Embryonic facial prominence (tissue), 1 donor: ENCODE measurements at regions not wholly inside any gene's neighbourhood (a gene's known extent, or its start where the extent isn't known, plus 50 kb on each side); places are given as distances from the start of the nearest gene placed in this dataset.

ENCODE experiments used
- DNase-seq: peaks from one replicate; pipeline ENCODE4 v3.0.0-alpha.2; 2016; ENCODE audit errors: extremely low spot score

GRCh38 chr3:7793786-7794185 lies 707.8 kb upstream of the LMCD1 start:
- no peak for DNase-seq

GRCh38 chr3:7798276-7798675 lies 703.3 kb upstream of the LMCD1 start:
- DNase-seq = no peak

GRCh38 chr3:7800006-7800780 lies 701.4 kb upstream of the LMCD1 start:
- no peak for DNase-seq

- DNase-seq = no peak
Measured at GRCh38 chr3:7812490-7812889, 689.1 kb upstream of the LMCD1 start.

- DNase-seq = no peak
Measured at GRCh38 chr3:7813365-7813764, 688.3 kb upstream of the LMCD1 start.

GRCh38 chr3:7817239-7817638 lies 684.4 kb upstream of the LMCD1 start:
- DNase-seq = no peak

GRCh38 chr3:7820969-7821368 lies 680.7 kb upstream of the LMCD1 start:
- no peak for DNase-seq

GRCh38 chr3:7821858-7822257 lies 679.8 kb upstream of the LMCD1 start:
- DNase-seq = no peak

- DNase-seq = no peak
Measured at GRCh38 chr3:7841451-7841850, 660.2 kb upstream of the LMCD1 start.

GRCh38 chr3:7843441-7843840 lies 658.2 kb upstream of the LMCD1 start:
- no peak for DNase-seq

- no peak for DNase-seq
Measured at GRCh38 chr3:7847021-7847420, 654.6 kb upstream of the LMCD1 start.

GRCh38 chr3:7847521-7847920 lies 654.1 kb upstream of the LMCD1 start:
- DNase-seq = no peak

- no peak for DNase-seq
Measured at GRCh38 chr3:7854266-7854665, 647.4 kb upstream of the LMCD1 start.

- no peak for DNase-seq
Measured at GRCh38 chr3:7854721-7855120, 646.9 kb upstream of the LMCD1 start.

GRCh38 chr3:7865611-7866010 lies 636.0 kb upstream of the LMCD1 start:
- DNase-seq = no peak

- no peak for DNase-seq
Measured at GRCh38 chr3:7867587-7867986, 634.0 kb upstream of the LMCD1 start.

GRCh38 chr3:7871003-7871560 lies 630.5 kb upstream of the LMCD1 start:
- no peak for DNase-seq

GRCh38 chr3:7874116-7874515 lies 627.5 kb upstream of the LMCD1 start:
- no peak for DNase-seq

GRCh38 chr3:7875925-7876324 lies 625.7 kb upstream of the LMCD1 start:
- no peak for DNase-seq

GRCh38 chr3:7876741-7877297 lies 624.8 kb upstream of the LMCD1 start:
- DNase-seq = no peak

- DNase-seq = no peak
Measured at GRCh38 chr3:7877312-7877711, 624.3 kb upstream of the LMCD1 start.

- DNase-seq = no peak
Measured at GRCh38 chr3:7879572-7879971, 622.1 kb upstream of the LMCD1 start.

GRCh38 chr3:7881946-7882345 lies 619.7 kb upstream of the LMCD1 start:
- DNase-seq = no peak
